ENCODE measurements at regions not wholly inside any gene's neighbourhood (a gene's known extent, or its start where the extent isn't known, plus 50 kb on each side); places are given as distances from the start of the nearest gene placed in this dataset.

DNA sequence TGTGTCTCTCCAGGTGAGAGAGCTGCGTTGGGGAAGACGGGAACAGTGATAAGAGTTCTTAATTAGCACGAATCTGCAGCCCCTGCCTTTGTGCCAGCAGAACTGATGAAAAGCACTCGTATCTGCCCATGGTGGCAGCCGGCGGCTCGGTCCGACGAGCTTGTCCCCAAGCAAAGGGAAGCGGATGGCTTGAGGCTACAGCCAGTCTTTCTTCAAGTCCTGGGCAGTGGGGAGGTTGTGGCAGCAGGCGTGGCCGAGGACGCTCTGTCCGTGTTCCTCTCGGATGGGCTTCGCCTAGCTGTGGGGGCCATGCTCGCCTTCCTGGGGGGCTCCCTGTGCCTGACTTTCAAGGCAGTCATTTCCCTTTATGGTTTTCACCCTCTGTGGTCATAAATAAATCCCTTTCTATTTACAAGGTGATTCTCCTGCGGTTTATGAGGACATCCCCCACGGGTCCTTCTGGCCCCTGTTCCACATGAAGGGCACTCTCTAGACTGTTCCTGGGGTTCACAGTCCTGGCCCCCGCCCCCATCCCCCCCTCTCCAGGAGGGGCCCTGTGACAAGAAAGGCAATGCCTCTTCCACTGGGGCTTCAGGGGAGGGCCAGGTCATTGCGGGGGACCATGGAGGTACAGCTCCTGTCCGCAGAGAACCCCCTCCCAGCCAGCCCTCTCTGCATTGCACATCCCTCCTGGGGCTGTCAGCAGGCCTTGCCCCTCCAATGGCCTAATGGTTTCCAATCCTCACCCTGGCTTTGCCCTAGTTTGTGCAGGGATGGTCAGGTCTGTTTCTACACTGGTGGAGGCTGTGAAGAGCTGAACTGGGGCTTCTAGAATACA is 1212.3 kb downstream of the BRD1 start:
- no peak for DNase-seq (ENCODE audit: low spot score)

- DNase-seq (ENCODE audit: low spot score): no peak
Measured at GRCh38 chr22:48613566-48614200, 1214.0 kb downstream of the BRD1 start.

DNA sequence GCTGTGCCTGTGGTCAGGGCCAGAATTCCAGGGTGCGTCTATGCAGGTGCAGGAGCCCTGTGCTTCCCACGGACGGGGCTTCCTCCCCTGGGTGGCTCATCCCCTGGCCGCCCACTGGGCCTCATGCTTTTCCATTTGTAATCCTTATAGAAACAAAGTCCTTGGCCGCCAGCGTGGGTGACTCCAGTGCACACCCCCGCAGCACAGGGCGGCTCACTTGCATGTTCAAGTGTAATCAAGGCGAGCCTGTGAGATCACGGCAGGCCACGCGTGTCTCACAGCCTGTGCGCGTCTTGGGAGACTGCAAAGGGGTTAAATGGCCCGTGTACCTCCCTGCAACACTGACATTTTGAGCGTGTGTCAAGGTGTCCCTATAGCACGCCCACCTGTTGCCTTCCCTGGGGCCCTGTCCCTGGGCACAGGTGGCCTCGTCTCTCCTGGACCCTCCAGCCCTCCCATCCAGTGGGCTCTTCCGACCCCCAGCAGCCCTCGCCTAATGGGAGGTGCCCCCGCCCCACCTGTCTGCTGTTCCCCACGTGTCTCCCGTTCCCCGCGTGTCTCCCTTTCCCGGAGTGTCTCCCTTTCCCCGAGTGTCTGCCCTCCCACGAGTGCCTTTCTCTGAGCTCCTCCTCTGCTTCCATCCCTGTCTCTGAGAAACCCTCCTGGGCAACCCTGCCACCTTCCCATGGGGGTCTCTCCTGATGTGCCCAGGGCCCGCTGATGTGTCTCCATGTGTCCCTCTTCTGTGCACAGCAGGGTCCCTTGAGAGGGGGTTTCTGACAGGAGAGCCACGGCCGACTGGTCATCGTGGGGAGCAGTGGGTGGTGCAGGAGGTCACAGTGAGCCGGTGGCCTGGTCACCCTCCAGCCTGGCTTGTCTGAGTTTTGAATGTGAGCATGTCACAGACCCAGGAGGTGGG is 1215.3 kb downstream of the BRD1 start:
- DNase-seq (ENCODE audit: low spot score): no peak

DNA sequence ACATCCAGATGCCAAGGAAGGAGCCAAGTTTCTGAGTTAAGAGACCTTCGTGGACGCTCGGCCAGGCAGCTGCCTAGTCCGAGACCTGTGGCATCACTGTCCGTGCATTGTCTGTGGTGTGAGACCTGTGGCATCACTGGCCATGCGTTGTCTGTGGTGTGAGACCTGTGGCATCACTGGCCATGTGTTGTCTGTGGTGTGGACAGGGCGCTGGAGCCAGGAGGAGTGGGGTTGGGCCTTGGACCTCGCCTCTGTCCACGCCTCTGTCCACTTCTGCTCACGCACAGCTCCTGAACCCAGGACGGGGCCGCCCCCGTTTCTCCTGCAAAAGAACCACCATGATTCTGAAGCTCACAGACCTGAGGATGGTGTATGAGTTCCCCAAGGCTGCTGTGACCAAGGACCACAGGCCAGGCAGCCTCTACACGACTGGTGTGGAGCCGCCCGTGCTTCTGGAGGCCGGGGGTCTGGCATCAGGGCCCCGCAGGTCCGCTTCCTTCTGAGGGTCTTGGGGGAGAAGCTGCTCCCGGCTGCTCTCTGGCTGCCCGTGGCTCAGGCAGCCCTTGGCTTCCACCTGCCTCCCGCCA is 1218.3 kb downstream of the BRD1 start:
- DNase-seq (ENCODE audit: low spot score): no peak

- DNase-seq (ENCODE audit: low spot score): no peak
Measured at GRCh38 chr22:48607901-48608662, 1219.6 kb downstream of the BRD1 start.

DNA sequence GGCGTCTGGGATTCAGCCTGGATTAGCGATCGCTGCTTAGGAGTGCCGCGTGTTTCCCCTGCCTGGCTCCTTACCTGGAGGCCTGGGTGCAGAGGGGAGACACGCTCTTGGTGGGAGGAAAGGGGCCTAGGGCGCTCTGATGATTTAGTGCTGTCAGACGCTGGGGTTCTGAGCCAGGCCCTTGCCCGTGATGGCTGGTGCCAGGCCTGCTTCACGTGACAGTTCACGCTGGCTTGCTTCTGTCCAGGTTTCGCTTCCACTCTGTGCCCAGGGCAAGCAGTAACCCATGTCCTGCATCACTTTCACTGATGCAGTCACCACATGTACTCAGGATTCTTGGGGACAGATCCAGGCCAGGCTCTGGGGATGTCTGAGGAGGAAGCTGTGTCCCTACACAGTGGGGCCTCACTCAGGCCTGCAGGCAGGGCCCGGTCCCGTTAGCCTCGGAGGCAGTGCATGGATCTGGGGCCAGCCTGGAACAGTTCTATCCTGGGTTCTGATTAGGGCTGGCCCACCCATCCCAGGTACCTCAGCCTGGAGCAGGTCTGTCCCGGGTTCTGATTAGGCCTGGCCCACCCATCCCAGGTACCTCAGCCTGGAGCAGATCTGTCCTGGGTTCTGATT is 1220.9 kb downstream of the BRD1 start:
- no peak for DNase-seq (ENCODE audit: low spot score)

GRCh38 chr22:48605856-48606481 is 1221.7 kb downstream of the BRD1 start:
- no peak for DNase-seq (ENCODE audit: low spot score)

DNA sequence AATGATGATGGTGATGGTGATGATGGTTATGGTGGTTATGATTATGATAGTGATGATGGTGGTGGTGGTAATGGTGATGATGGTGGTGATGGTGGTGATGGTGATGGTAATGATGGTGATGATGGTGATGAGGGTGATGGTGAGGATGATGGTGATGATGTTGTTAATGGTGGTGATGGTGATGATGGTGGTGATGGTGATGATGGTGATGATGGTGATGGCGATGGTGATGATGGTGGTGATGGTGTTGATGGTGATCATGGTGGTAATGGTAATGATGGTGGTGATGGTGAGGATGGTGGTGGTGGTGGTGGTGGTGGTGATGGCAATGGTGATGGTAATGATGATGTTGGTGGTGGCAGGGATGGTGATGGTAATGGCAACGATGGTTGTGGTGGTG is 1222.5 kb downstream of the BRD1 start:
- DNase-seq (ENCODE audit: low spot score): no peak

DNA sequence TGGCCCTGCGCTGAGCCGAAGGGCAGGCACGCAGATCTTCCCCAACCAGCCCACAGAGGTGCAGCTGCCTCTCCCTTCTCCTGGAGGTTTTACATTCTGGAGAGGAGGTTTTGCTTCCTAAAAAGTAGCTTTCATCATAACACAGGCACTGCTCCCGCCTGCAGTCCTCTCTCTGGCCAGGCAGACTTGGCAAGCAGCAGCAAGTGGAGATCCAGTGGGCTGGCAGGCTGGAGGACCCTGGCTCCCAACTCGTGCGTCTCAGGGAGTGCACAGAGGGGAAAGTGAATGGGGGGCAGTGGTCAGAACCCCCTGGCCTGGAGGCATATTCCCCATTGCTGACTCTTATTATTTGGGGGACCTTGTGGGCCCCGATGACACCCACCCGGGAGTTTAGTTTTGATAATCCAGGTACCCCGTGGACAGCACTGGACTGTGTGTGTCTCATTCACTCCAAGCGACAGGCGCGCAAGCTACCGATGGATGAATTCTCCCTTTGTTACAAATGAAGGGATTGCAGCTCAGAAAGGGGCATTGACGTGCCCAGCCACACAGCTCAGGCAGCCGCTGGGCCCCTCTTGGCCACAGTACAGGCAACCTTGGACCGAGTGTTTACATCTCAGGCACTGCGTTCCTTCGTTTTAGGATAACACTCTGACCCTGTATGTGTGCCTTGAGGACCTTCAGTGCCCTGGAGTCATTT is 1223.9 kb downstream of the BRD1 start:
- DNase-seq (ENCODE audit: low spot score): no peak

DNA sequence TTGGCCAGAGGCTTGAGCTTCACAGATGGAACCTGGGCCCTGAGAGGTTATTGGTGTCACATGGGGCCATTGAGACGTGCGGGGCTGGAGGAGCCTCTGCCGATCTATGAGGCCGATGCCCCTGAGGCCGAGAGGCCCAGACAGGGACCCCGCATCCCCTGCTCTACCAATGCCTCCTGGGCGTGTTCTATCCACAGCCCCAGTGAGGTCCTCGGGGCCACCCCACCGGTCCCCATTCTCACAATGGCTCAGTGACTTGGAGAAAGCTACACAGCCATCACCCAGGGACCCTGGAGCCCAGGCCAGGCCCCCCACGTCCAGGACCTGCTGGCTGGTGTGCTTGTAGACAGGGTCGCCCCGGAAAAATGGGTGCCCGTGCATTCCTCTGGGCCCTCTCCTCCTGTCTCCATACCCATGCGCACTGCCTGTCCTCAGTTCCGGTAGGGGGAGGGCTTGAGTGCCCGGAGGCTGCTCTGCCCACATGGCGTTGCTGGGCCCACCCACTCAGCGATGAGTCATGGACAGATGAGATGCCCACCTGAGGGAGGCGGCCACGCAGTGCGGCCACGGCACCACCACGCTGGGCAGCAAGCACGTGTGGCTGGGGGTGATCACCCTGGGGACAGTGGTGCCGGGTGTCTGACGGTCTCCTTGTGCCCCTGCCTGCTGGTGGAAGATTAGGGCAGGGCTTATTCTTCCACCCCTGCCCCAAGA is 1224.7 kb downstream of the BRD1 start:
- DNase-seq (ENCODE audit: low spot score): no peak

GRCh38 chr22:48600681-48601080 is 1227.0 kb downstream of the BRD1 start:
- no peak for DNase-seq (ENCODE audit: low spot score)

- no peak for DNase-seq (ENCODE audit: low spot score)
Measured at GRCh38 chr22:48600171-48600570, 1227.5 kb downstream of the BRD1 start.

GRCh38 chr22:48599346-48599745 is 1228.3 kb downstream of the BRD1 start:
- DNase-seq (ENCODE audit: low spot score): no peak

GRCh38 chr22:48596111-48596850 is 1231.4 kb downstream of the BRD1 start:
- no peak for DNase-seq (ENCODE audit: low spot score)

- DNase-seq (ENCODE audit: low spot score): no peak
Measured at GRCh38 chr22:48595511-48595905, 1232.2 kb downstream of the BRD1 start.

GRCh38 chr22:48594757-48595510 is 1232.7 kb downstream of the BRD1 start:
- no peak for DNase-seq (ENCODE audit: low spot score)

GRCh38 chr22:48594016-48594756 is 1233.5 kb downstream of the BRD1 start:
- DNase-seq (ENCODE audit: low spot score): no peak

All from HT-29 (cell line).